Ovary (tissue), 7 donors: ENCODE measurements at regions not wholly inside any gene's neighbourhood (a gene's known extent, or its start where the extent isn't known, plus 50 kb on each side); places are given as distances from the start of the nearest gene placed in this dataset.
"Not testable (repeated sequence)": the region's sequence is repeated elsewhere in the genome, so short reads cannot be mapped to it uniquely, and the experiment has no call there.

Experiments used
- DNase-seq, 5 donors: peaks; one replicate each; pipeline ENCODE4 v3.0.0-alpha.2; 2019 to 2020
- H3K27ac ChIP-seq, 2 donors: fragments of 200-600 bp; one replicate each; pipeline versions ENCODE4 v1.5.1 to v1.8.0; 2019 to 2022
- H3K27me3 ChIP-seq: fragments of 200-600 bp; one replicate; pipeline ENCODE4 v1.8.0; 2022
- H3K36me3 ChIP-seq: fragments of 200-600 bp; sonication (generic); one replicate; pipeline ENCODE4 v1.5.1; 2019
- H3K4me1 ChIP-seq: one replicate; pipeline ENCODE4 v1.8.1; 2013; ENCODE audit warnings: mild to moderate bottlenecking, moderate library complexity; ENCODE audit not compliant: insufficient read depth
- H3K4me3 ChIP-seq: fragments of 200-600 bp; sonication (generic); one replicate; pipeline ENCODE4 v1.5.1; 2017
- H3K9me3 ChIP-seq, 2 donors: fragments of 200-600 bp in 1 of 2; sonication (generic) in 1 of 2; one replicate each; pipeline versions ENCODE4 v1.5.1 to v1.8.1; 2013 to 2019; ENCODE audit warnings: mild to moderate bottlenecking in 1 of 2, moderate library complexity in 1 of 2
- CTCF ChIP-seq, 3 donors: fragments of 450-650 bp in 2 of 3; fragments of 200-600 bp in 1 of 3; IDR thresholded peaks; one replicate each; pipeline versions ENCODE4 v1.5.1 to v1.8.0; 2016 to 2022; ENCODE audit warnings: antibody characterized with exemption in 3 of 3, mild to moderate bottlenecking in 1 of 3
- EP300 ChIP-seq: sonication (generic); formaldehyde crosslinking; IDR thresholded peaks from one replicate; pipeline ENCODE4 v1.6.1; 2017; ENCODE audit warnings: antibody characterized with exemption
- POLR2A ChIP-seq: fragments of 450-650 bp; IDR thresholded peaks from one replicate; pipeline ENCODE4 v1.6.1; 2017; ENCODE audit warnings: antibody characterized with exemption, mild to moderate bottlenecking, moderate library complexity
- WGBS, 3 donors: extraction: QIAGEN DNeasy Blood & Tissue Kit in 1 of 3; methylation state at CpG; one replicate each; pipeline versions ENCODE4 v1.1.5 to v1.1.7; 2013 to 2017; 5-methylcytosine and 5-hydroxymethylcytosine counted together
- intact Hi-C, 4 donors: fragments of 100-400 bp; cut with DNase I; formaldehyde crosslinking; loops; one replicate each; pipeline versions ENCODE4 v1.11.0 to v1.15.1; 2022 to 2023
- donor health status: DM: no; HTN: no; CAD: no; lungs with moderate emphysema.
- donor health status: DM: no; HTN: no; CAD: no.
- donor health status: Bipolar disorder and iron deficiency.
- donor health status: DM: no; HTN: no; CAD: no.
- donor health status: DM: yes; HTN: yes; CAD: no.

GRCh38 chr6:141829566-141830360 is 303.0 kb upstream of the GJE1 start:
- DNase-seq = no peak
- intact Hi-C loops = no loop called here
- Histone ChIP-seq H3K4me1 (no peaks in the 10 kb centered on the region), H3K9me3 (no peaks in the 10 kb centered on the region), H3K27ac (no peak overlapping the region), H3K27me3 (no peaks in the 10 kb centered on the region), H3K36me3 (no peaks in the 10 kb centered on the region), H3K4me3 (no peak overlapping the region)
- TF ChIP-seq EP300 (no peak), POLR2A (no peak), CTCF (IDR thresholded peaks at IDR 0.05) (no peak)
- WGBS, 3 donors = 57 to 63% (median 62%) methylated on average over 4 of the region's 4 CpGs

- Histone ChIP-seq H3K4me3 (no peak overlapping the region), H3K4me1 (no peaks in the 10 kb centered on the region), H3K27me3 (no peaks in the 10 kb centered on the region), H3K9me3 (no peaks in the 10 kb centered on the region), H3K36me3 (no peaks in the 10 kb centered on the region), H3K27ac (no peak overlapping the region)
- WGBS, 3 donors = 20 to 44% (median 32%) methylated on average over 1 of the region's 1 CpG
- TF ChIP-seq POLR2A = no peak
- TF ChIP-seq EP300 = no peak
- TF ChIP-seq CTCF (IDR thresholded peaks at IDR 0.05) = no peak
- intact Hi-C loops = no loop called here
- no peak for DNase-seq
Measured at GRCh38 chr6:141824350-141824749, 308.4 kb upstream of the GJE1 start.

GRCh38 chr6:141815039-141815438 is 317.7 kb upstream of the GJE1 start:
- H3K4me1 ChIP-seq, intact Hi-C loops, H3K36me3 ChIP-seq, H3K27ac ChIP-seq, H3K27me3 ChIP-seq, DNase-seq, H3K4me3 ChIP-seq, H3K9me3 ChIP-seq: not testable (repeated sequence)
- WGBS, 3 donors = 89 to 95% (median 91%) methylated on average over 16 of the region's 16 CpGs

- Histone ChIP-seq H3K9me3 (no peaks in the 10 kb centered on the region), H3K4me3 (no peak overlapping the region), H3K27ac (no peak overlapping the region), H3K27me3 (no peaks in the 10 kb centered on the region), H3K4me1 (no peaks in the 10 kb centered on the region), H3K36me3 (no peaks in the 10 kb centered on the region)
- DNase-seq = no peak
- WGBS, 3 donors = 80 to 88% (median 88%) methylated on average over 2 of the region's 2 CpGs
- intact Hi-C loops = no loop called here
- TF ChIP-seq EP300 = no peak
- no peak for TF ChIP-seq POLR2A
- no peak for TF ChIP-seq CTCF (IDR thresholded peaks at IDR 0.05)
Measured at GRCh38 chr6:141809901-141810300, 322.8 kb upstream of the GJE1 start.

- WGBS, 3 donors = 62 to 84% (median 70%) methylated on average over 1 of the region's 1 CpG
- intact Hi-C loops = no loop called here
- no peak for DNase-seq
- H3K36me3 ChIP-seq = no peaks in the 10 kb centered on the region
- no peaks in the 10 kb centered on the region for H3K4me1 ChIP-seq
- H3K27me3 ChIP-seq = no peaks in the 10 kb centered on the region
- TF ChIP-seq EP300 = no peak
- TF ChIP-seq CTCF (IDR thresholded peaks at IDR 0.05) = no peak
- no peak for TF ChIP-seq POLR2A
- no peak overlapping the region for H3K4me3 ChIP-seq
- H3K9me3 ChIP-seq = no peaks in the 10 kb centered on the region
- H3K27ac ChIP-seq = no peak overlapping the region
Measured at GRCh38 chr6:141808662-141809061, 324.1 kb upstream of the GJE1 start.

- H3K4me1 ChIP-seq, H3K4me3 ChIP-seq, intact Hi-C loops, H3K36me3 ChIP-seq, H3K27ac ChIP-seq, H3K9me3 ChIP-seq, DNase-seq, H3K27me3 ChIP-seq: not testable (repeated sequence)
- WGBS, 3 donors = 65 to 84% (median 73%) methylated on average over 1 of the region's 1 CpG
Measured at GRCh38 chr6:141800973-141801372, 331.8 kb upstream of the GJE1 start.
